HG03045 (cell line): ENCODE measurements at regions not wholly inside any gene's neighbourhood (a gene's known extent, or its start where the extent isn't known, plus 50 kb on each side); places are given as distances from the start of the nearest gene placed in this dataset.
"Not testable (repeated sequence)": the region's sequence is repeated elsewhere in the genome, so short reads cannot be mapped to it uniquely, and the experiment has no call there.

Experiments used
- ATAC-seq: cut with Tn5 transposase; IDR thresholded peaks from one replicate; pipeline ENCODE4 v1.9.1; 2021; ENCODE audit warnings: mild to moderate bottlenecking, moderate library complexity; ENCODE audit not compliant: unreplicated experiment

GRCh38 chr11:26839911-26840698 is 118.2 kb upstream of the SLC5A12 start:
- no peak for ATAC-seq

GRCh38 chr11:26841818-26842473 is 120.1 kb upstream of the SLC5A12 start:
- ATAC-seq: no peak

GRCh38 chr11:26842478-26843282 is 120.8 kb upstream of the SLC5A12 start:
- ATAC-seq: no peak

- ATAC-seq: no peak
Observed at GRCh38 chr11:26843539-26843938, 121.7 kb upstream of the SLC5A12 start.

GRCh38 chr11:26844963-26845362 is 123.1 kb upstream of the SLC5A12 start:
- ATAC-seq: no peak

- ATAC-seq: no peak
Observed at GRCh38 chr11:26846227-26846626, 124.4 kb upstream of the SLC5A12 start.

- ATAC-seq: no peak
Observed at GRCh38 chr11:26847459-26847858, 125.6 kb upstream of the SLC5A12 start.

GRCh38 chr11:26847977-26848376 is 126.1 kb upstream of the SLC5A12 start:
- no peak for ATAC-seq

GRCh38 chr11:26849036-26849435 is 127.2 kb upstream of the SLC5A12 start:
- ATAC-seq: no peak

- no peak for ATAC-seq
Observed at GRCh38 chr11:26851291-26851690, 129.4 kb upstream of the SLC5A12 start.

GRCh38 chr11:26851696-26852095 is 129.8 kb upstream of the SLC5A12 start:
- no peak for ATAC-seq

- no peak for ATAC-seq
Observed at GRCh38 chr11:26858098-26858497, 135.8 kb upstream of the FIBIN start.

- no peak for ATAC-seq
Observed at GRCh38 chr11:26859416-26859815, 134.5 kb upstream of the FIBIN start.

- ATAC-seq: no peak
Observed at GRCh38 chr11:26860091-26860780, 133.7 kb upstream of the FIBIN start.

GRCh38 chr11:26860895-26861294 is 133.0 kb upstream of the FIBIN start:
- ATAC-seq: no peak

GRCh38 chr11:26862801-26863200 is 131.1 kb upstream of the FIBIN start:
- ATAC-seq: no peak

GRCh38 chr11:26865703-26866102 is 128.2 kb upstream of the FIBIN start:
- ATAC-seq: no peak

GRCh38 chr11:26867286-26867685 is 126.6 kb upstream of the FIBIN start:
- no peak for ATAC-seq

- no peak for ATAC-seq
Observed at GRCh38 chr11:26878959-26879581, 114.8 kb upstream of the FIBIN start.

- not testable (repeated sequence) for ATAC-seq
Observed at GRCh38 chr11:26882363-26882880, 111.5 kb upstream of the FIBIN start.
